Muscle layer of duodenum (tissue), 2 donors: ENCODE measurements at regions not wholly inside any gene's neighbourhood (a gene's known extent, or its start where the extent isn't known, plus 50 kb on each side); places are given as distances from the start of the nearest gene placed in this dataset.

ENCODE experiments used
- H3K27ac ChIP-seq: one replicate; pipeline ENCODE4 v1.7.0; 2013; ENCODE audit warnings: mild to moderate bottlenecking, low read length
- H3K27me3 ChIP-seq: one replicate; pipeline ENCODE4 v1.7.0; 2013; ENCODE audit warnings: low read depth, mild to moderate bottlenecking, control low read depth, low read length
- H3K36me3 ChIP-seq, 2 donors: one replicate each; pipeline ENCODE4 v1.7.0; 2013; ENCODE audit warnings: low read length in 2 of 2, control low read depth in 1 of 2, mild to moderate bottlenecking in 1 of 2; ENCODE audit not compliant: insufficient read depth in 2 of 2, control insufficient read depth in 1 of 2
- H3K4me1 ChIP-seq, 2 donors: one replicate each; pipeline ENCODE4 v1.7.0; 2013; ENCODE audit warnings: low read length in 2 of 2, mild to moderate bottlenecking in 2 of 2, control low read depth in 1 of 2, moderate library complexity in 1 of 2; ENCODE audit not compliant: insufficient read depth in 2 of 2, control insufficient read depth in 1 of 2
- H3K4me3 ChIP-seq, 2 donors: one replicate each; pipeline ENCODE4 v1.7.0; 2013; ENCODE audit warnings: low read length in 2 of 2, low read depth in 1 of 2, mild to moderate bottlenecking in 1 of 2
- H3K9me3 ChIP-seq, 2 donors: one replicate each; pipeline ENCODE4 v1.7.0; 2013; ENCODE audit warnings: low read length in 2 of 2, control low read depth in 1 of 2, mild to moderate bottlenecking in 1 of 2; ENCODE audit not compliant: control insufficient read depth in 1 of 2
- donor health status: healthy.

GRCh38 chrX:39602195-39602594 is 495.6 kb downstream of the BCOR start:
- no peaks in the 10 kb centered on the region for H3K36me3 ChIP-seq
- H3K27ac ChIP-seq, result no peak overlapping the region
- no peaks in the 10 kb centered on the region for H3K27me3 ChIP-seq
- no peaks in the 10 kb centered on the region for H3K4me1 ChIP-seq
- no peaks in the 10 kb centered on the region for H3K9me3 ChIP-seq
- no peak overlapping the region for H3K4me3 ChIP-seq

- no peaks in the 10 kb centered on the region for H3K36me3 ChIP-seq
- H3K27me3 ChIP-seq, result no peaks in the 10 kb centered on the region
- H3K9me3 ChIP-seq, result no peaks in the 10 kb centered on the region
- H3K4me3 ChIP-seq, result no peak overlapping the region
- H3K27ac ChIP-seq, result no peak overlapping the region
- H3K4me1 ChIP-seq, result no peaks in the 10 kb centered on the region
These were observed 494.5 kb downstream of the BCOR start for GRCh38 chrX:39603230-39603629.

GRCh38 chrX:39605183-39605582 is 492.6 kb downstream of the BCOR start:
- Histone ChIP-seq H3K4me3 (no peak overlapping the region), H3K27ac (no peak overlapping the region), H3K4me1 (no peaks in the 10 kb centered on the region), H3K9me3 (no peaks in the 10 kb centered on the region), H3K27me3 (no peaks in the 10 kb centered on the region), H3K36me3 (no peaks in the 10 kb centered on the region)

- no peaks in the 10 kb centered on the region for H3K27me3 ChIP-seq
- no peak overlapping the region for H3K27ac ChIP-seq
- H3K9me3 ChIP-seq, result no peaks in the 10 kb centered on the region
- no peaks in the 10 kb centered on the region for H3K36me3 ChIP-seq
- H3K4me3 ChIP-seq, result no peak overlapping the region
- H3K4me1 ChIP-seq, result no peaks in the 10 kb centered on the region
These were observed 491.9 kb downstream of the BCOR start for GRCh38 chrX:39605866-39606265.

- Histone ChIP-seq H3K27ac (no peak overlapping the region), H3K4me1 (peaks cover 0 to 8% of the 10 kb centered on the region in 2 donors), H3K4me3 (no peak overlapping the region), H3K27me3 (no peaks in the 10 kb centered on the region), H3K9me3 (no peaks in the 10 kb centered on the region), H3K36me3 (no peaks in the 10 kb centered on the region)
These were observed 487.8 kb downstream of the BCOR start for GRCh38 chrX:39609941-39610340.

- Histone ChIP-seq H3K4me3 (no peak overlapping the region), H3K9me3 (no peaks in the 10 kb centered on the region), H3K27ac (no peak overlapping the region), H3K27me3 (no peaks in the 10 kb centered on the region), H3K4me1 (peaks cover 0 to 8% of the 10 kb centered on the region in 2 donors), H3K36me3 (no peaks in the 10 kb centered on the region)
These were observed 486.3 kb downstream of the BCOR start for GRCh38 chrX:39611468-39611867.

GRCh38 chrX:39613482-39613995 is 484.2 kb downstream of the BCOR start:
- no peak overlapping the region for H3K27ac ChIP-seq
- peaks cover 0 to 8% of the 10 kb centered on the region in 2 donors for H3K4me1 ChIP-seq
- no peaks in the 10 kb centered on the region for H3K9me3 ChIP-seq
- no peaks in the 10 kb centered on the region for H3K36me3 ChIP-seq
- H3K4me3 ChIP-seq, result peak overlapping the region; percentile 16 to 38
- H3K27me3 ChIP-seq, result no peaks in the 10 kb centered on the region

GRCh38 chrX:39613997-39614679 is 483.6 kb downstream of the BCOR start:
- peaks cover 0 to 8% of the 10 kb centered on the region in 2 donors for H3K4me1 ChIP-seq
- no peaks in the 10 kb centered on the region for H3K9me3 ChIP-seq
- H3K4me3 ChIP-seq, result peak overlapping the region; percentile 16 to 38
- H3K27me3 ChIP-seq, result no peaks in the 10 kb centered on the region
- H3K36me3 ChIP-seq, result no peaks in the 10 kb centered on the region
- H3K27ac ChIP-seq, result no peak overlapping the region

- Histone ChIP-seq H3K4me1 (peaks cover 0 to 8% of the 10 kb centered on the region in 2 donors), H3K36me3 (no peaks in the 10 kb centered on the region), H3K9me3 (no peaks in the 10 kb centered on the region), H3K4me3 (no peak overlapping the region), H3K27ac (no peak overlapping the region), H3K27me3 (no peaks in the 10 kb centered on the region)
These were observed 483.1 kb downstream of the BCOR start for GRCh38 chrX:39614680-39614998.

- Histone ChIP-seq H3K4me3 (no peak overlapping the region), H3K9me3 (no peaks in the 10 kb centered on the region), H3K36me3 (no peaks in the 10 kb centered on the region), H3K27ac (no peak overlapping the region), H3K27me3 (no peaks in the 10 kb centered on the region), H3K4me1 (peaks cover 0 to 8% of the 10 kb centered on the region in 2 donors)
These were observed 481.5 kb downstream of the BCOR start for GRCh38 chrX:39616098-39616729.

- Histone ChIP-seq H3K4me1 (peaks cover 0 to 8% of the 10 kb centered on the region in 2 donors), H3K27ac (no peak overlapping the region), H3K36me3 (no peaks in the 10 kb centered on the region), H3K27me3 (no peaks in the 10 kb centered on the region), H3K4me3 (no peak overlapping the region), H3K9me3 (no peaks in the 10 kb centered on the region)
These were observed 481.0 kb downstream of the BCOR start for GRCh38 chrX:39616731-39617130.

GRCh38 chrX:39618178-39618577 is 479.6 kb downstream of the BCOR start:
- Histone ChIP-seq H3K9me3 (no peaks in the 10 kb centered on the region), H3K27me3 (no peaks in the 10 kb centered on the region), H3K4me1 (peaks cover 0 to 8% of the 10 kb centered on the region in 2 donors), H3K27ac (no peak overlapping the region), H3K36me3 (no peaks in the 10 kb centered on the region), H3K4me3 (no peak overlapping the region)
